A549 (cell line): ENCODE measurements at regions not wholly inside any gene's neighbourhood (a gene's known extent, or its start where the extent isn't known, plus 50 kb on each side); places are given as distances from the start of the nearest gene placed in this dataset.

ENCODE experiments used
- ATAC-seq, 2 experiments: fragments of 200-7000 bp in 1 of 2; fragments of >200 bp in 1 of 2; cut with Nextera tagmentation in 1 of 2; cut with Tn5 transposase in 1 of 2; 3 replicates each; pipeline versions ENCODE4 v1.8.0 to v1.9.1; 2018 to 2020; ENCODE audit warnings: mild to moderate bottlenecking in 1 of 2, moderate library complexity in 1 of 2
- CTCF ChIA-PET: fragments of 300-600 bp; sonication (Branson Sonifier 250); formaldehyde crosslinking; extraction: SDS; loops from one replicate; lab custom pipeline; 2021; ENCODE audit warnings: antibody characterized with exemption, inconsistent platforms; lab: Yijun Ruan, JAX
- POLR2A ChIA-PET: fragments of 350-600 bp; formaldehyde crosslinking; extraction: SDS; loops from one replicate; lab custom pipeline; 2021; ENCODE audit warnings: antibody characterized with exemption, inconsistent platforms; lab: Yijun Ruan, JAX
- DNase-seq, 2 experiments: peaks; one replicate each; pipeline versions ENCODE4 v3.0.0 to v3.0.0-alpha.2; 2011 to 2016; ENCODE audit warnings: low read depth in 1 of 2, low spot score in 1 of 2
- FAIRE-seq: peaks from 2 replicates; lab custom pipeline; 2011; peaks lifted over from hg19 to GRCh38; lab: Jason Lieb, UNC
- H3K27ac ChIP-seq, 2 experiments: fragments of >200 bp; sonication (Bioruptor Twin); formaldehyde crosslinking; 3 replicates each; pipeline ENCODE4 v1.5.1; 2016 to 2017
- H3K4me1 ChIP-seq: fragments of >200 bp; sonication (Bioruptor Twin); formaldehyde crosslinking; 3 replicates; pipeline ENCODE4 v1.6.1; 2016
- H3K4me2 ChIP-seq: fragments of >200 bp; sonication (Bioruptor Twin); formaldehyde crosslinking; 3 replicates; pipeline ENCODE4 v1.6.1; 2016
- H3K4me3 ChIP-seq: fragments of >200 bp; sonication (Bioruptor Twin); formaldehyde crosslinking; 3 replicates; pipeline ENCODE4 v1.5.1; 2016
- H3K9me3 ChIP-seq: fragments of >200 bp; sonication (Bioruptor Twin); formaldehyde crosslinking; 3 replicates; pipeline ENCODE4 v1.6.1; 2016
- CBX2 ChIP-seq: fragments of 200-600 bp; sonication (generic); IDR thresholded peaks from 2 replicates; pipeline ENCODE4 v1.6.1; 2016; ENCODE audit warnings: low read depth, mild to moderate bottlenecking, borderline replicate concordance
- CBX8 ChIP-seq: fragments of 200-600 bp; sonication (generic); IDR thresholded peaks from 2 replicates; pipeline ENCODE4 v1.6.1; 2016
- CEBPB ChIP-seq, 2 experiments: fragments of >200 bp in 1 of 2; sonication (Bioruptor Twin) in 1 of 2; formaldehyde crosslinking in 1 of 2; IDR thresholded peaks; 2 replicates each; pipeline ENCODE4 v1.6.1; 2012 to 2016
- CHD2 ChIP-seq: fragments of 150-350 bp; IDR thresholded peaks from 2 replicates; pipeline ENCODE4 v1.6.1; 2014; ENCODE audit warnings: low read length; ENCODE audit not compliant: partially characterized antibody
- FOSB ChIP-seq: fragments of 250-450 bp; sonication (Bioruptor Pico); IDR thresholded peaks from 2 replicates; pipeline ENCODE4 v1.5.0; 2020; ENCODE audit warnings: mild to moderate bottlenecking, moderate library complexity
- FOXS1 ChIP-seq: fragments of 250-450 bp; sonication (Bioruptor Pico); IDR thresholded peaks from 2 replicates; pipeline ENCODE4 v1.5.0; 2020; ENCODE audit warnings: mild to moderate bottlenecking, moderate library complexity
- GATA3 ChIP-seq: IDR thresholded peaks from 2 replicates; pipeline ENCODE4 v1.6.1; 2012; ENCODE audit warnings: borderline replicate concordance
- HOXA7 ChIP-seq: fragments of 250-450 bp; sonication (Bioruptor Pico); IDR thresholded peaks from 2 replicates; pipeline ENCODE4 v1.5.0; 2020; ENCODE audit warnings: mild to moderate bottlenecking, moderate library complexity
- MAFK ChIP-seq: fragments of 450-650 bp; IDR thresholded peaks from 2 replicates; pipeline ENCODE4 v1.6.1; 2014; ENCODE audit not compliant: partially characterized antibody
- MAZ ChIP-seq: fragments of 150-350 bp; IDR thresholded peaks from 2 replicates; pipeline ENCODE4 v1.6.1; 2014; ENCODE audit warnings: antibody characterized with exemption, low read depth, low read length, borderline replicate concordance
- NR3C1 ChIP-seq: fragments of >200 bp; sonication (Bioruptor Twin); formaldehyde crosslinking; IDR thresholded peaks from 3 replicates; pipeline ENCODE4 v1.6.1; 2017
- POLR2A ChIP-seq: IDR thresholded peaks from 2 replicates; pipeline ENCODE4 v1.6.1; 2012; ENCODE audit warnings: mild to moderate bottlenecking, low read length
- RFX5 ChIP-seq: fragments of 450-650 bp; IDR thresholded peaks from 2 replicates; pipeline ENCODE4 v1.7.1; 2014; ENCODE audit warnings: antibody characterized with exemption, mild to moderate bottlenecking, moderate library complexity
- RNF2 ChIP-seq: fragments of 200-600 bp; sonication (generic); IDR thresholded peaks from 2 replicates; pipeline ENCODE4 v1.6.1; 2016; ENCODE audit warnings: low read depth, mild to moderate bottlenecking, antibody characterized with exemption, moderate library complexity, borderline replicate concordance
- SREBF2 ChIP-seq: fragments of 450-650 bp; IDR thresholded peaks from 2 replicates; pipeline ENCODE4 v1.6.1; 2014; ENCODE audit warnings: mild to moderate bottlenecking, moderate library complexity
- TP53 ChIP-seq: fragments of 250-450 bp; sonication (Bioruptor Pico); IDR thresholded peaks from 2 replicates; pipeline ENCODE4 v1.5.0; 2021; ENCODE audit warnings: mild to moderate bottlenecking, moderate library complexity
- ZC3H11A ChIP-seq: fragments of 450-650 bp; IDR thresholded peaks from 2 replicates; pipeline ENCODE4 v1.6.1; 2014; ENCODE audit warnings: antibody characterized with exemption, mild to moderate bottlenecking
- ZSCAN20 ChIP-seq: fragments of 250-450 bp; sonication (Bioruptor Pico); IDR thresholded peaks from 2 replicates; pipeline ENCODE4 v1.8.0; 2022; ENCODE audit warnings: mild to moderate bottlenecking, moderate library complexity
- WGBS: methylation state at CpG from one replicate; pipeline ENCODE4 v1.1.6; 2017; ENCODE audit errors: missing lambda C conversion rate; 5-methylcytosine and 5-hydroxymethylcytosine counted together
- TF ChIP-seq, protein P1 (sequence below): fragments of 450-650 bp; IDR thresholded peaks from 2 replicates; pipeline ENCODE4 v1.6.1; 2014; ENCODE audit warnings: antibody characterized with exemption
- TF ChIP-seq, protein P2 (sequence below): fragments of 200-600 bp; sonication (generic); IDR thresholded peaks from 2 replicates; pipeline ENCODE4 v1.6.1; 2016; ENCODE audit warnings: antibody characterized with exemption, mild to moderate bottlenecking, moderate library complexity
- TF ChIP-seq, protein P3 (sequence below): IDR thresholded peaks from 2 replicates; pipeline ENCODE4 v1.6.1; 2012
- TF ChIP-seq, protein P4 (sequence below): fragments of 250-450 bp; sonication (Bioruptor Pico); IDR thresholded peaks from 2 replicates; pipeline ENCODE4 v1.5.0; 2020; ENCODE audit warnings: low read depth, mild to moderate bottlenecking, moderate library complexity
- TF ChIP-seq, protein P5 (sequence below): fragments of >200 bp; sonication (Bioruptor Twin); formaldehyde crosslinking; IDR thresholded peaks from 3 replicates; pipeline ENCODE4 v1.5.1; 2016

DNA sequence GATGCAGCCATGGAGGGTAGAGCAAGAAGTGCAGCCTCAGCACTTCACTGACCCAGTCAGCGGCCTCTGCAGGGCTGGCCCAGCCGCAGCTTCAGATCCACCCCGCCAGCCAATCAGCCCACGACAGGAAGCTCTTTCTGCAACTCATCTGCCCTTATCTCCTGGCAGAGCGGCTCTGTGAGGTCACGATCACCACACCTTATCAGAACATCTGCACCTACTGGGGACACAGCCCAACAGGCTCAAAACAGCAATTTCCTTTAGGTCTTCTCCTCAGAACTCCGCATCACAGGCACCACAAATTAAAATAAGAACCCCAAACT, 287.3 kb downstream of the BCL11B start:
- ChIA-PET POLR2A (no interaction called here), CTCF (no interaction called here)
- ATAC-seq, result no peak
- no peaks in the 10 kb centered on the region for H3K9me3 ChIP-seq
- no peak overlapping the region for H3K4me2 ChIP-seq
- H3K4me3 ChIP-seq, result no peak overlapping the region
- 62% methylated on average over 7 of the region's 7 CpGs for WGBS
- TF ChIP-seq, protein P1, sequence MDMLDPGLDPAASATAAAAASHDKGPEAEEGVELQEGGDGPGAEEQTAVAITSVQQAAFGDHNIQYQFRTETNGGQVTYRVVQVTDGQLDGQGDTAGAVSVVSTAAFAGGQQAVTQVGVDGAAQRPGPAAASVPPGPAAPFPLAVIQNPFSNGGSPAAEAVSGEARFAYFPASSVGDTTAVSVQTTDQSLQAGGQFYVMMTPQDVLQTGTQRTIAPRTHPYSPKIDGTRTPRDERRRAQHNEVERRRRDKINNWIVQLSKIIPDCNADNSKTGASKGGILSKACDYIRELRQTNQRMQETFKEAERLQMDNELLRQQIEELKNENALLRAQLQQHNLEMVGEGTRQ, result no peak
- TF ChIP-seq FOXS1 (CRISPR knock-in tag) (no peak), MAZ (no peak), MAFK (peak; percentile 58)
- H3K4me1 ChIP-seq, result no peaks in the 10 kb centered on the region
- no peak for FAIRE-seq
- no peak for DNase-seq
- no peak overlapping the region for H3K27ac ChIP-seq

DNA sequence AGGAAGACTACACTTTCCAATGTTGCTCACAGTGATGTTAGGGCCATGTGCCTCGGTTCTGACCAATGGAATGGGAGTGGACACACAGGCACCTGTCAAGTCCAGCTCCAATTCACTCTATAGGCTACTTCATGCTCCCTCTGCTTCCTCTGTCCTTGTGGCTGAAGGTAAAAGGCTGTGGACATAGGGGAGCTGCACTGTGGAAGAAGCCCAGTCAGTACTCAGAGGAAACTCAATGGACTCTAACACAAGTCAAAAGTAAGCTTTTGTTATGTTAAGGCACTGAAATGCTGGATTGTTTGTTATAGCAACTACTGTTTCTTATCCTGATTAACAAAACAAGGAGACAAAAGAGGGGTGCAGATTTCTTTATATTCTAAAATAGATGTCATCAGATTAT, 278.2 kb downstream of the BCL11B start:
- FAIRE-seq, result no peak
- WGBS, result 0% methylated on average over 1 of the region's 1 CpG

DNA sequence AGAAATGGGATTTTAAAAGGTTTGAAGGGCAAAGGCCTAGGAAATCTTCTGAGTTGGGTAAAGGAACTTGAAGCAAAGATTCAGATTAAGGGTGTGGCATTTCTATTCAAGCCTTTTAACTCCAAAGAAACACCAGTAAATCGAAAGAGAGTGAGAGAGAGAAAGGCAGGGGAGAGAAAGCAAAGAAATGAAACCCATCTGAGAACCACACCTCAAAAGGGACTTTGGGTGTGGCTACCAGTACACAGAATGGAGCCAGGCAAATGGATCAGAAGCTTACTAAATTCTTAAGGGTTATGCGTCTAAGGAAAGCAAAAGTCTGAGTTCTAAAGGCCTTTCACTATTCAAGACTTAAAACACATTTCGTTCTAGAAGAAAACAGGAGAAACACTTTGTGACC, 277.4 kb downstream of the BCL11B start:
- H3K27ac ChIP-seq, result no peak overlapping the region
- 36% methylated on average over 3 of the region's 3 CpGs for WGBS
- H3K4me3 ChIP-seq, result no peak overlapping the region
- H3K4me2 ChIP-seq, result no peak overlapping the region
- no peak for FAIRE-seq
- CTCF ChIA-PET, result interaction anchor here (0.5 to 0.7 kb wide), 2 partner anchors 19 to 83 kb away, joined by 3 read pairs; no protein-coding TSS in a partner anchor
- no peak for ATAC-seq
- no peaks in the 10 kb centered on the region for H3K9me3 ChIP-seq
- H3K4me1 ChIP-seq, result no peaks in the 10 kb centered on the region
- POLR2A ChIA-PET, result no interaction called here
- DNase-seq, result no peak
- TF ChIP-seq CBX8 (no peak), MAFK (no peak), CHD2 (no peak), GATA3 (no peak), RNF2 (no peak), NR3C1 (no peak), RFX5 (no peak), FOSB (CRISPR knock-in tag) (no peak), ZSCAN20 (no peak), TP53 (CRISPR knock-in tag) (no peak)
- TF ChIP-seq, protein P2, sequence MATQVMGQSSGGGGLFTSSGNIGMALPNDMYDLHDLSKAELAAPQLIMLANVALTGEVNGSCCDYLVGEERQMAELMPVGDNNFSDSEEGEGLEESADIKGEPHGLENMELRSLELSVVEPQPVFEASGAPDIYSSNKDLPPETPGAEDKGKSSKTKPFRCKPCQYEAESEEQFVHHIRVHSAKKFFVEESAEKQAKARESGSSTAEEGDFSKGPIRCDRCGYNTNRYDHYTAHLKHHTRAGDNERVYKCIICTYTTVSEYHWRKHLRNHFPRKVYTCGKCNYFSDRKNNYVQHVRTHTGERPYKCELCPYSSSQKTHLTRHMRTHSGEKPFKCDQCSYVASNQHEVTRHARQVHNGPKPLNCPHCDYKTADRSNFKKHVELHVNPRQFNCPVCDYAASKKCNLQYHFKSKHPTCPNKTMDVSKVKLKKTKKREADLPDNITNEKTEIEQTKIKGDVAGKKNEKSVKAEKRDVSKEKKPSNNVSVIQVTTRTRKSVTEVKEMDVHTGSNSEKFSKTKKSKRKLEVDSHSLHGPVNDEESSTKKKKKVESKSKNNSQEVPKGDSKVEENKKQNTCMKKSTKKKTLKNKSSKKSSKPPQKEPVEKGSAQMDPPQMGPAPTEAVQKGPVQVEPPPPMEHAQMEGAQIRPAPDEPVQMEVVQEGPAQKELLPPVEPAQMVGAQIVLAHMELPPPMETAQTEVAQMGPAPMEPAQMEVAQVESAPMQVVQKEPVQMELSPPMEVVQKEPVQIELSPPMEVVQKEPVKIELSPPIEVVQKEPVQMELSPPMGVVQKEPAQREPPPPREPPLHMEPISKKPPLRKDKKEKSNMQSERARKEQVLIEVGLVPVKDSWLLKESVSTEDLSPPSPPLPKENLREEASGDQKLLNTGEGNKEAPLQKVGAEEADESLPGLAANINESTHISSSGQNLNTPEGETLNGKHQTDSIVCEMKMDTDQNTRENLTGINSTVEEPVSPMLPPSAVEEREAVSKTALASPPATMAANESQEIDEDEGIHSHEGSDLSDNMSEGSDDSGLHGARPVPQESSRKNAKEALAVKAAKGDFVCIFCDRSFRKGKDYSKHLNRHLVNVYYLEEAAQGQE, result no peak
- TF ChIP-seq, protein P3, sequence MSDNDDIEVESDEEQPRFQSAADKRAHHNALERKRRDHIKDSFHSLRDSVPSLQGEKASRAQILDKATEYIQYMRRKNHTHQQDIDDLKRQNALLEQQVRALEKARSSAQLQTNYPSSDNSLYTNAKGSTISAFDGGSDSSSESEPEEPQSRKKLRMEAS, result no peak
- TF ChIP-seq, protein P4, sequence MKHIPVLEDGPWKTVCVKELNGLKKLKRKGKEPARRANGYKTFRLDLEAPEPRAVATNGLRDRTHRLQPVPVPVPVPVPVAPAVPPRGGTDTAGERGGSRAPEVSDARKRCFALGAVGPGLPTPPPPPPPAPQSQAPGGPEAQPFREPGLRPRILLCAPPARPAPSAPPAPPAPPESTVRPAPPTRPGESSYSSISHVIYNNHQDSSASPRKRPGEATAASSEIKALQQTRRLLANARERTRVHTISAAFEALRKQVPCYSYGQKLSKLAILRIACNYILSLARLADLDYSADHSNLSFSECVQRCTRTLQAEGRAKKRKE (CRISPR knock-in tag), result no peak

More for the DNA sequence above, 278.2 kb downstream of the BCL11B start:
- H3K4me1 ChIP-seq, result no peaks in the 10 kb centered on the region
- DNase-seq (no peak), ATAC-seq (no peak)
- ChIA-PET CTCF (interaction anchor here (1.6 kb wide), 1 partner anchor 10 kb away, joined by 4 read pairs; no protein-coding TSS in a partner anchor), POLR2A (no interaction called here)
- H3K4me2 ChIP-seq, result no peak overlapping the region
- no peak overlapping the region for H3K4me3 ChIP-seq
- H3K9me3 ChIP-seq, result no peaks in the 10 kb centered on the region
- H3K27ac ChIP-seq, result no peak overlapping the region
- TF ChIP-seq FOXS1 (CRISPR knock-in tag) (no peak), HOXA7 (CRISPR knock-in tag) (no peak), SREBF2 (no peak), CBX2 (no peak), POLR2A (no peak), ZC3H11A (no peak), CEBPB (IDR thresholded peaks at IDR 0.05) (no peak), CBX8 (no peak)
- TF ChIP-seq, protein P5, sequence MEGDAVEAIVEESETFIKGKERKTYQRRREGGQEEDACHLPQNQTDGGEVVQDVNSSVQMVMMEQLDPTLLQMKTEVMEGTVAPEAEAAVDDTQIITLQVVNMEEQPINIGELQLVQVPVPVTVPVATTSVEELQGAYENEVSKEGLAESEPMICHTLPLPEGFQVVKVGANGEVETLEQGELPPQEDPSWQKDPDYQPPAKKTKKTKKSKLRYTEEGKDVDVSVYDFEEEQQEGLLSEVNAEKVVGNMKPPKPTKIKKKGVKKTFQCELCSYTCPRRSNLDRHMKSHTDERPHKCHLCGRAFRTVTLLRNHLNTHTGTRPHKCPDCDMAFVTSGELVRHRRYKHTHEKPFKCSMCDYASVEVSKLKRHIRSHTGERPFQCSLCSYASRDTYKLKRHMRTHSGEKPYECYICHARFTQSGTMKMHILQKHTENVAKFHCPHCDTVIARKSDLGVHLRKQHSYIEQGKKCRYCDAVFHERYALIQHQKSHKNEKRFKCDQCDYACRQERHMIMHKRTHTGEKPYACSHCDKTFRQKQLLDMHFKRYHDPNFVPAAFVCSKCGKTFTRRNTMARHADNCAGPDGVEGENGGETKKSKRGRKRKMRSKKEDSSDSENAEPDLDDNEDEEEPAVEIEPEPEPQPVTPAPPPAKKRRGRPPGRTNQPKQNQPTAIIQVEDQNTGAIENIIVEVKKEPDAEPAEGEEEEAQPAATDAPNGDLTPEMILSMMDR, result no peak
- TF ChIP-seq, protein P4 (CRISPR knock-in tag), result no peak
